ENCODE measurements at regions not wholly inside any gene's neighbourhood (a gene's known extent, or its start where the extent isn't known, plus 50 kb on each side); places are given as distances from the start of the nearest gene placed in this dataset.

DNA sequence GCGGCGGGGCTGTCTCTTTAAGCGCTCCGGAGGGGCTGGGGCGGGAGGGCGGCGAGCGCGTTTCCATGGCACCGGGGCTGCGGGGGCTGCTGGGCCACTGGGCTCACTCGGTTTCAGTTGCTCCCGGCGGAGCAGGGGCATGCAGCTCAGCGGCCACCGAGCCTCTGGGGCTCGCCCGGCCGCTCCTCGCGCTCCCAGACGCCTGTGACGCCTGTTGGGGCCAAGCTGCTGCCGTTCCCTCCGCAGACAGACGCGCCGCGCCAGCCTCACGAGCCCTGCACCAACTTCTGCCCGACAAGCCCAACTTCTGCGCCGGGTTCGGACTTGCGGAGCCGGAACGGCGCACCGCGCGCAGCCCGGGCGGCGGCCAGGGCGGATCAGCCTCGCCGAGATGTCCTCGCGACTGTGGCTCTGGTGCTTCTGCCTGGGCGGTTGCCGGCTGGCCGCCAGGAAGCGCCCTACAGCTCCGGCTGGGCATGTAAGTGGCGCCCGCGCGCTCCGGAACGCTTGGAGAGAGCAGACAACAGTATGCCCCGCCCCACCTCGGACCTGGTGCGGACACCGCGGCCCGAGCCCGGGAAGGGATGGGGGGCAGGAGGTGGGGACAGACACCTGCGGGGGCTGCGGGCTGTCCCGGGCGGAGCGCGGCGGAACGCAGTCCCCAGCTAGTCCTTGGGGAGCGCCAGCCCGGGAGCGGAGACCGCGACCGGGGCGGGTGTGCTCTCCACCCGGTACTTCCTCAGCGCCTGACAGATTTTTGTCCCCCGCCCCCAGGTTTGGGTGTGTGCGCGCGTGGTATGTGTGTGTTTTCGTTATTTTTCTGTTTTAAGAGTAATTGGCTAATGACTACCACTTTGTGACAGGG is 154.1 kb upstream of the GOLIM4 start (continued):
- TF ChIP-seq, protein P1, sequence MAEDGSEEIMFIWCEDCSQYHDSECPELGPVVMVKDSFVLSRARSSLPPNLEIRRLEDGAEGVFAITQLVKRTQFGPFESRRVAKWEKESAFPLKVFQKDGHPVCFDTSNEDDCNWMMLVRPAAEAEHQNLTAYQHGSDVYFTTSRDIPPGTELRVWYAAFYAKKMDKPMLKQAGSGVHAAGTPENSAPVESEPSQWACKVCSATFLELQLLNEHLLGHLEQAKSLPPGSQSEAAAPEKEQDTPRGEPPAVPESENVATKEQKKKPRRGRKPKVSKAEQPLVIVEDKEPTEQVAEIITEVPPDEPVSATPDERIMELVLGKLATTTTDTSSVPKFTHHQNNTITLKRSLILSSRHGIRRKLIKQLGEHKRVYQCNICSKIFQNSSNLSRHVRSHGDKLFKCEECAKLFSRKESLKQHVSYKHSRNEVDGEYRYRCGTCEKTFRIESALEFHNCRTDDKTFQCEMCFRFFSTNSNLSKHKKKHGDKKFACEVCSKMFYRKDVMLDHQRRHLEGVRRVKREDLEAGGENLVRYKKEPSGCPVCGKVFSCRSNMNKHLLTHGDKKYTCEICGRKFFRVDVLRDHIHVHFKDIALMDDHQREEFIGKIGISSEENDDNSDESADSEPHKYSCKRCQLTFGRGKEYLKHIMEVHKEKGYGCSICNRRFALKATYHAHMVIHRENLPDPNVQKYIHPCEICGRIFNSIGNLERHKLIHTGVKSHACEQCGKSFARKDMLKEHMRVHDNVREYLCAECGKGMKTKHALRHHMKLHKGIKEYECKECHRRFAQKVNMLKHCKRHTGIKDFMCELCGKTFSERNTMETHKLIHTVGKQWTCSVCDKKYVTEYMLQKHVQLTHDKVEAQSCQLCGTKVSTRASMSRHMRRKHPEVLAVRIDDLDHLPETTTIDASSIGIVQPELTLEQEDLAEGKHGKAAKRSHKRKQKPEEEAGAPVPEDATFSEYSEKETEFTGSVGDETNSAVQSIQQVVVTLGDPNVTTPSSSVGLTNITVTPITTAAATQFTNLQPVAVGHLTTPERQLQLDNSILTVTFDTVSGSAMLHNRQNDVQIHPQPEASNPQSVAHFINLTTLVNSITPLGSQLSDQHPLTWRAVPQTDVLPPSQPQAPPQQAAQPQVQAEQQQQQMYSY (CRISPR knock-in tag; IDR thresholded peaks at IDR 0.05) = peak; percentile 53; the same call in 1 of the 2 replicates
- TF ChIP-seq SALL1 (CRISPR knock-in tag; IDR thresholded peaks at IDR 0.05) (peak; percentile 47; the same call in 1 of the 2 replicates), TEAD2 (CRISPR knock-in tag; IDR thresholded peaks at IDR 0.05) (no peak), MAFK (conservative IDR thresholded peaks at IDR 0.05 in 1 of 2, IDR thresholded peaks at IDR 0.05 in 1 of 2; ENCODE audit: low read length in 2 of 2) (no peak), ZNF441 (CRISPR knock-in tag; IDR thresholded peaks at IDR 0.05; ENCODE audit: borderline replicate concordance) (0 out of 2 replicates have a peak, but pooled peaks have one; percentile 27), CAMTA2 (CRISPR knock-in tag; IDR thresholded peaks at IDR 0.05; ENCODE audit: borderline replicate concordance) (no peak), ATF1 (CRISPR knock-in tag; IDR thresholded peaks at IDR 0.05) (no peak), ZNF766 (CRISPR knock-in tag; IDR thresholded peaks at IDR 0.05; ENCODE audit: borderline replicate concordance) (no peak), RBFOX2 (IDR thresholded peaks at IDR 0.05; ENCODE audit: low read depth, low read length) (0 out of 2 replicates have a peak, but pooled peaks have one; percentile 17), NCOA5 (CRISPR knock-in tag; IDR thresholded peaks at IDR 0.05) (no peak), STAG1 (CRISPR knock-in tag; IDR thresholded peaks at IDR 0.05) (peak; percentile 48), ZNF562 (CRISPR knock-in tag; IDR thresholded peaks at IDR 0.05; ENCODE audit: borderline replicate concordance) (no peak), POGZ (CRISPR knock-in tag; IDR thresholded peaks at IDR 0.05) (0 out of 2 replicates have a peak, but pooled peaks have one; percentile 50), ZNF329 (CRISPR knock-in tag; IDR thresholded peaks at IDR 0.05; ENCODE audit: low read depth) (peak; percentile 70; the same call in 1 of the 2 replicates), MED13 (CRISPR knock-in tag; IDR thresholded peaks at IDR 0.05) (no peak), NRL (CRISPR knock-in tag; IDR thresholded peaks at IDR 0.05; ENCODE audit: borderline replicate concordance) (peak; percentile 72), SOX13 (IDR thresholded peaks at IDR 0.05) (no peak), SOX13 (CRISPR knock-in tag; conservative IDR thresholded peaks at IDR 0.05 in 1 of 2, IDR thresholded peaks at IDR 0.05 in 1 of 2) (0 out of 4 replicates have a peak, but pooled peaks of 1 of the 2 experiments have one; percentile 23), MTF2 (CRISPR knock-in tag; IDR thresholded peaks at IDR 0.05; ENCODE audit: borderline replicate concordance) (peak; percentile 80; the same call in 1 of the 2 replicates), KDM5B (CRISPR knock-in tag; IDR thresholded peaks at IDR 0.05; ENCODE audit: borderline replicate concordance) (peak; percentile 54; the same call in 1 of the 2 replicates), TCF12 (IDR thresholded peaks at IDR 0.05) (no peak), TCF12 (CRISPR knock-in tag; IDR thresholded peaks at IDR 0.05) (no peak)
- TF ChIP-seq, protein P2, sequence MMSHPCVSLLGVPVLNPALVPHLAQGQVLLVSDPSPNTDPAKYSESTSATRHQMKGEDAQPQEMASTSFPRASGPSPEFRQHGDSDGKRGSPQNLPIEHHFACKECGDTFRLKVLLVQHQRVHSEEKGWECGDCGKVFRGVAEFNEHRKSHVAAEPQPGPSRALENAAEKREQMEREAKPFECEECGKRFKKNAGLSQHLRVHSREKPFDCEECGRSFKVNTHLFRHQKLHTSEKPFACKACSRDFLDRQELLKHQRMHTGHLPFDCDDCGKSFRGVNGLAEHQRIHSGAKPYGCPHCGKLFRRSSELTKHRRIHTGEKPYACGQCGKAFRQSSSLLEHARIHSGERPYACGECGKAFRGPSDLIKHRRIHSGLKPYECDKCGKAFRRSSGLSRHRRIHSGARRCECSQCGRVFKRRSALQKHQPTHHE (CRISPR knock-in tag; IDR thresholded peaks at IDR 0.05; ENCODE audit: borderline replicate concordance) = peak; percentile 59; the same call in 1 of the 2 replicates
- TF ChIP-seq, protein P3, sequence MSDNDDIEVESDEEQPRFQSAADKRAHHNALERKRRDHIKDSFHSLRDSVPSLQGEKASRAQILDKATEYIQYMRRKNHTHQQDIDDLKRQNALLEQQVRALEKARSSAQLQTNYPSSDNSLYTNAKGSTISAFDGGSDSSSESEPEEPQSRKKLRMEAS (IDR thresholded peaks at IDR 0.05) = peak; percentile 52; the same call in 1 of the 2 replicates
